ENCODE measurements at regions not wholly inside any gene's neighbourhood (a gene's known extent, or its start where the extent isn't known, plus 50 kb on each side); places are given as distances from the start of the nearest gene placed in this dataset.

GRCh38 chr4:111215755-111216154 lies 592.9 kb upstream of the PITX2 start:
- TF ChIP-seq EP300 (IDR thresholded peaks at IDR 0.05) (no peak), CTCF (IDR thresholded peaks at IDR 0.05) (no peak), POLR2A (IDR thresholded peaks at IDR 0.05) (no peak), POLR2AphosphoS5 (IDR thresholded peaks at IDR 0.05) (no peak)
